H4 (cell line): ENCODE measurements at regions not wholly inside any gene's neighbourhood (a gene's known extent, or its start where the extent isn't known, plus 50 kb on each side); places are given as distances from the start of the nearest gene placed in this dataset.
"Not testable (repeated sequence)": the region's sequence is repeated elsewhere in the genome, so short reads cannot be mapped to it uniquely, and the experiment has no call there.

ENCODE experiments used
- DNase-seq: peaks from one replicate; pipeline ENCODE4 v3.0.0-alpha.2; 2015; ENCODE audit warnings: low spot score

- no peak for DNase-seq
Observed at GRCh38 chr13:107669391-107669993, 545.8 kb downstream of the LIG4 start.

- DNase-seq, result no peak
Observed at GRCh38 chr13:107665926-107666458, 549.3 kb downstream of the LIG4 start.

- DNase-seq, result peak; percentile 21
Observed at GRCh38 chr13:107650081-107650701, 565.1 kb downstream of the LIG4 start.

DNA sequence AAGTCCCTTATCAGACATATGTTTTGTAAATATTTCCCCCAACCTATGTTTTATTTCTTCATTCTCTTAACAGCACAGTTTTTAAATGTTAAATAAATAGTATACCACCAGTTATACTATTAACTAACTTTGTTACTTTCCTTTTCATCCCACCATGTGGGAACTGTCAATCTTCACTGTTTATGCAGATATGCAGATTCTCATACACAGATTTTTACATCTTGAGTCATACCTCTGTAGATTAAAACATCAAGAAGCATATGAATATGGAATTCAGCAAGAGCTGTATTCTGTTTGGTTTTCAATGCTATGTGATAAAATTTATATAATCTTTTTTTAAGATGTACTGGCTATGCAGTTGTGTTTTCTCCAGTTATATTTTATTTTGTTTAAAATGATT lies 566.3 kb downstream of the LIG4 start:
- DNase-seq, result no peak

DNA sequence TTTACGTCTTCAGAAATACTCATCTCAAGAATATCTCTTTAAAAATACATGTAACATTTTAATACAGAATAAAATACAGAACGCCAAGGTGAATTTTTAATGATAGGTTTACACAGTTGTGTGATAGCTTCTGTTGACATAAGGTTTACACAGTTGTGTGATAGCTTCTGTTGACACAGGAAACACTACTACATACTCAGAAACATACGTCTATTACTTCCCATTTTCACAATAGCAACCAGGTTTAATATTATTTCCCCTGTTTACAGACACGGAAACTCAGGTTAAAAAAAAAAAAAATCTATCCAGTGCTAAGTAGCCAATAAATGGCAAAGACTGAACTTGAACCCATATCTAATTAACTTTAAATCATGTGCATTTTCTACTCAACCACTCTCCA lies 571.2 kb downstream of the LIG4 start:
- DNase-seq, result no peak

DNA sequence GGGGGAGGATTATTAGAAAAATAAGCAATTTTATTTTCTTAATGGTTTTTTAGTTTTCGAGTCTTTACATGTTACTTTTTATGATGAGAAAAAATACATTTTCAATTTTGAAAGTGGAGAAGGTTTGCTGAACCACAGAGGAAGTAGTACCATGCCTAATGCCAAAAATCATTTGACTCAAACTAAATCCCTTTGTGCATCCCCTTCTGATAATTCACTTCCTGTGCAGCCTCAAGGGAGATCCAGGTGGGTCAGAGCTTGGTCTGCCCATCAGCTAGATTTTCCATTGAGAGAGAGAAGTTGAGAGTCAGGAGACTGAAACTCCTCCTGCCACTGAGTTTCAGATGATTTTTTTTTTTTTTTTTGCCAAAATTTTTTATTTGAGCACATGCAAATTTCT lies 571.7 kb downstream of the LIG4 start:
- DNase-seq, result no peak

DNA sequence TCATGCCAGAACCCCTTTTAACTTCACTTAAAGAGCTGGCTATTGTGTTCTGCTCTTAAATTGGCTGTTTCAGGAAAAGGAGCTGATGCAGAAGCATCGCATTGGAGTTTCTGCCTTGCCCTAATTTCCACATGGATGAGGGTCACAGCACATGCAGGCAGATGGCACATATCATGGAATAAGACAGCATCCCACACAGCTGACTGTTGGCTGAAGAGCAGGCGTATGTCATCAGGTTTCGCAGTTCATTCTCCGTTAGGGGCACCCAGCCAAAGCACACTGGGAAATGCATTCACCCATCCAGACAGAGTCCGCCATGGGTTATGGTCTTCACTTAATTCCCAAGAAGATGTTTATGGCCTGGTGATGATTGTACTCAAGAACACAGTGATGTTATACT lies 572.5 kb downstream of the LIG4 start:
- DNase-seq, result no peak

- no peak for DNase-seq
Observed at GRCh38 chr13:107641574-107641973, 573.8 kb downstream of the LIG4 start.

- no peak for DNase-seq
Observed at GRCh38 chr13:107625648-107626047, 589.7 kb downstream of the LIG4 start.

DNA sequence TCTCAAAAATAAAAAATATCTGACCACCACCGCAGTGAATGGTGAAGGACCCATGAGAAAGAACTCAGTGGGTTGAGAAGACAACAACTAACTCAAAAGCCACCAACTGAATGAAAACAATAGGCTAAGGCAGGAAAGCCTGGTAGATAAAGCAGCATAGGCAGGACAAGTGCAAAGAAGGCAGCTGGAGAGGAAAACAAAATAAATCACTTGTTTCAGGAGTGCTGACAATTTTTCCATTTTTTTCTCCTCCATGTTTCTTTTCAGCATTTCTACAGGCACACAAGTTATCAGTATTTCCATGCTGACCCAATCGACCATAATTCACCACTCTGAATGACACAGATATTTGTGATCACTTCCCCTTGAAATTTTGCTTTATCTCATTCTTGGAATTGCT lies 597.8 kb downstream of the LIG4 start:
- no peak for DNase-seq

DNA sequence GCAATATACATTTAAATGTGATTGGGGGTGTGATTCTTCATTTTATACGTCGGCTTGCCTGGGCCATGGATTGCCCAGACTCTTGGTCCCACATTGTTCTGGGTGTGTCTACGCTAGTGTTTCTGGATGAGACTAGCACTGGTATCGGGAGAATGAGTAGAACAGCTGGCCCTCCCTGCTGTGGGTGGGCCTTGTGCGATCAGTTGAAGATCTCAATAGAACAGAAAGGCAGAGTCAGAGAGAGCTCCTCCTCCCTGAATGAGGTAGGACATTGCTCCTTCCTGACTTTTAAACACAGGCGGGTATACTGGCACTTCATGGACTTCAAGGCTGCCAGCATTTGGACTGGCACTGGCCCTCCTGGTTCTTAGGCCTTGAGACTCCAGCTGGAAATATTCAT lies 603.0 kb downstream of the LIG4 start:
- DNase-seq, result no peak

- no peak for DNase-seq
Observed at GRCh38 chr13:107608736-107609135, 606.6 kb downstream of the LIG4 start.

DNA sequence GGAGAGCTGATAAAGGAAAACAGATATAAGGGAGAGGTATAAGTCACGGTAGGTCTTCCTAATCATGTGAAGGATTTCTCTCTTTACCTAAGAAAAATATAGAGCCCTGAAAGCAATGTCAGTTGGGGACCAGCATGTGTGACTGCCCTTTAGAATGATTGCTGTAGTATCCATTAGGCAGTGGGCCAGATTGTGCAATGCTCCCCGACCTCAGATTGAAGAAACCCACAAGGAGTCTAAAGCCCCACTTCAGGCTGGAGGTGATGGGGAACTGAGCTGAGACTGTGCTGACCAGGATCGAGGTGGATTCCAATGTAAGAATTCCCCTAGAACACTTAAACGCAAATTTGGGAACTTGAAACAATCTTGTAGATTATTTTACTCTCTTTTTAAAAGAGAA lies 614.4 kb downstream of the LIG4 start:
- DNase-seq, result no peak

DNA sequence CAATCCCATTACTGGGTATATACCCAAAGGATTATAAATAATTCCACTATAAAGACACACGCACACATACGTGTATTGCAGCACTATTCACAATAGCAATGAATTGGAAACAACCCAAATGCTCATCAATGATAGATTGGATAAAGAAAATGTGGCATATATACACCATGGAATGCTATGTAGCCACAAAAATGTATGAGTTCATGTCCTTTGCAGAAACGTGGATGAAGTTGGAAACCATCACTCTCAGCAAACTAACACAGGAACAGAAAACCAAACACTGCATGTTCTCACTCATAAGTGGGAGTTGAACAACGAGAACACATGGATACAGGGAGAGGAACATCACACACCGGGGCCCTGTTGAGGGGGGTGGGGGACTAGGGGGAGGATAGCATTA lies 619.0 kb downstream of the LIG4 start:
- DNase-seq, result not testable (repeated sequence)

GRCh38 chr13:107590556-107590955 lies 624.8 kb downstream of the LIG4 start:
- no peak for DNase-seq

DNA sequence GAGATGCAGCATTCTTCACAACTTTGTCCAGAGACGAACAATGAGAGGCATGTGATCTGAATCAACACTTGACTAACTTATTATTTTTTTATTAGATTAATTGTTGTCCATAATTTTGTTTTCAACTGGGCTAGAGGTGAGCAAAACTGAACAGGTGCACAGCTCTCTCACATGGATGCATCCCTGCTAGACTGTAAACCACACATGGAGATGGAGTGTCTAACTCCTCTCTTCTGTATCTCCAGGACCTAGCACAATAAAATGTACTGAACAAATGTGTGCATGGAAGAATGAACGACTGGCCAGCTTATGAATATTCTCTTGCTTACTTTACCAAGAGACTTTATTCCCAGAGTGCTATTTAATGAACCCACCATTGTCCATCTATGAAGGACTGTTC lies 627.7 kb downstream of the LIG4 start:
- no peak for DNase-seq

- no peak for DNase-seq
Observed at GRCh38 chr13:107586216-107586615, 629.1 kb downstream of the LIG4 start.

- no peak for DNase-seq
Observed at GRCh38 chr13:107585469-107586180, 629.7 kb downstream of the LIG4 start.

GRCh38 chr13:107582171-107582570 lies 633.2 kb downstream of the LIG4 start:
- DNase-seq, result no peak

GRCh38 chr13:107580741-107581412 lies 634.5 kb downstream of the LIG4 start:
- DNase-seq, result no peak

DNA sequence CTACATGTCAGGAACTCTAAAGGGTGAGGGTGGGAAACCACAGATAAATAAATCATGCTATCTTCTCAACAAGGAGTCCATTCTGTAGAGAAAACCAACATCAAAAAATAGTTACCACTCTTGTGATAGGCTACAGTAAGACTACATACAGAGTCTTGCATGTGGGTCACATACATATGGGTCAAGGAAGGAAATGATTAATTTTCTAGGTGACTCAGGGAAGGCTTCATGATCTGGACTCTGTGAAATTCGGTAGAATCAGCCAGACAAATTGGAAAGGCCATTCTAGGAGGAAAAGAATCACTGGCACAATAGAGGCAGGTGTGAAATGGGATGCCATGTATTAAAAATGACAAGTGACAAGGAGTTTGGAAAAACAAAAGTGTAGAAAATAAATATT lies 638.9 kb downstream of the LIG4 start:
- DNase-seq, result no peak

DNA sequence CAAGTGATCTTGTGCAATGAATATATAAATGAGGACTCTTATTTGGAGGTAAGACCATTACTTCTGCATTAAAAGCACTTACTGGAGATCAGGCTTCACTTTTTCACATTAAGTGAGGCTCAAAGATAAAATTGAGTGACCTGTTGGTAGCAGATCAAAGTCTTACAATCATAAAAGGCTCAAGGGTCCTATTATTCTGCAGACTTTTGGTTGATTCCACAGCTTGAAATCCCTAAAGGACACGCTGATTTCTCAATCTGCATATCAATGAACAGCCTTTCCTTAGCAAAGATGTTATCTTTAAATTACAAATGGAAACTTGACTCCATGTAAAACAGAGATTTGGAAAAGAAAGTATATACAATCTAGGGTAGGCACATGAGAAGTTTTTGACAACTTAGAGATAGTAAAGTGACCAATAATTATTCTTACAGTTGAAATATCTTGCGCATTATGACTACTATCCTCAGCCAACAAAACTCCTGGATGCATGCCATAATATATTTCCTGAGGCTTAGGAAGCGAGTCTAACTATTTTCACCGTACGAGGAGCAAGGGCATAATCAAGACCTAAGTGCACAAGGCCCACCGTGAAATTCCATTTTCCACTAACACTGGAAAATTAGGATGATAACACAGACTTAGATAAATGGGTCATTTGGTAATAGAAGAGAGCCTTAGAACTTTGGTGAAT lies 640.7 kb downstream of the LIG4 start:
- DNase-seq, result no peak
